GM23338 (cell line): ENCODE measurements at regions not wholly inside any gene's neighbourhood (a gene's known extent, or its start where the extent isn't known, plus 50 kb on each side); places are given as distances from the start of the nearest gene placed in this dataset.

ENCODE experiments used
- ZNF331 ChIP-seq: fragments of 250-450 bp; sonication (Bioruptor Pico); IDR thresholded peaks from 2 replicates; pipeline ENCODE4 v1.5.0; 2020; ENCODE audit warnings: low read depth, mild to moderate bottlenecking, moderate library complexity
- TF ChIP-seq, protein P1 (sequence below): IDR thresholded peaks from 2 replicates; pipeline ENCODE4 v1.6.1; 2016; ENCODE audit warnings: antibody characterized with exemption

DNA sequence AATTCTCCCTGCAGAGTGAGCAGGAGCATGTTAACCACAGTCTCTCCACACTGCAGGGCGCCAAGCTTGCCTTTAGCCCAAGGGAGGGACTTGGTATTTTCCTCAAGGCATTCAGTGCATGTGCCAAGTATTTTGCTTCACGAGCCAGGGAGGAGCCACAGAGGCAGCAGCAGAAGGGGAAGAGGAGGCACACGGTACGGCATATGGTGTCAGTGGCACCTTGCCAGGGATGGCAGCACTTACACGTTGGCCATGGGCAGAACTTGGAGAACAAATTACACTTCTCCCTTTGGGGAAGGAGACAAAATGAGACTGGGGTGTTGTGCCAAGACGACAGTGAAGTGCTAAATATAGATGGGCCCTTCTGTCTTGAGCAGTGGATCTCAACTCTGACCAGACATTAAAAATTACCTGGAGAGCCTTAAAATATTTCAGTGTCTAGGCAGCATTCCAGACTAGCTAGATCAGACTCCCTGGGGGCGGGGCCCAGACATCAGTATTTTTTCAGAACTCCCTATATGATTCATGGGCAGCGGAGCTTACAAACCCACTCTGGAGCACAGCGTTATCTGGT is 155.8 kb downstream of the DRD1 start:
- no peak for TF ChIP-seq ZNF331 (CRISPR knock-in tag)
- TF ChIP-seq, protein P1, sequence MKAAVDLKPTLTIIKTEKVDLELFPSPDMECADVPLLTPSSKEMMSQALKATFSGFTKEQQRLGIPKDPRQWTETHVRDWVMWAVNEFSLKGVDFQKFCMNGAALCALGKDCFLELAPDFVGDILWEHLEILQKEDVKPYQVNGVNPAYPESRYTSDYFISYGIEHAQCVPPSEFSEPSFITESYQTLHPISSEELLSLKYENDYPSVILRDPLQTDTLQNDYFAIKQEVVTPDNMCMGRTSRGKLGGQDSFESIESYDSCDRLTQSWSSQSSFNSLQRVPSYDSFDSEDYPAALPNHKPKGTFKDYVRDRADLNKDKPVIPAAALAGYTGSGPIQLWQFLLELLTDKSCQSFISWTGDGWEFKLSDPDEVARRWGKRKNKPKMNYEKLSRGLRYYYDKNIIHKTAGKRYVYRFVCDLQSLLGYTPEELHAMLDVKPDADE, result no peak
